Fibroblast of pulmonary artery (primary cell): ENCODE measurements at regions not wholly inside any gene's neighbourhood (a gene's known extent, or its start where the extent isn't known, plus 50 kb on each side); places are given as distances from the start of the nearest gene placed in this dataset.

ENCODE experiments used
- DNase-seq: peaks from one replicate; pipeline ENCODE4 v3.0.0-alpha.2; 2010; ENCODE audit warnings: low read depth
- H3K4me3 ChIP-seq: replicated peaks from 2 replicates; pipeline ENCODE4 v1.5.1; 2011; ENCODE audit warnings: low read depth, mild to moderate bottlenecking, control low read depth, low read length, moderate library complexity
- CTCF ChIP-seq: IDR thresholded peaks from 2 replicates; pipeline ENCODE4 v1.5.1; 2011; ENCODE audit warnings: mild to moderate bottlenecking, control low read depth, low read length, inconsistent platforms; ENCODE audit errors: missing control alignments

DNA sequence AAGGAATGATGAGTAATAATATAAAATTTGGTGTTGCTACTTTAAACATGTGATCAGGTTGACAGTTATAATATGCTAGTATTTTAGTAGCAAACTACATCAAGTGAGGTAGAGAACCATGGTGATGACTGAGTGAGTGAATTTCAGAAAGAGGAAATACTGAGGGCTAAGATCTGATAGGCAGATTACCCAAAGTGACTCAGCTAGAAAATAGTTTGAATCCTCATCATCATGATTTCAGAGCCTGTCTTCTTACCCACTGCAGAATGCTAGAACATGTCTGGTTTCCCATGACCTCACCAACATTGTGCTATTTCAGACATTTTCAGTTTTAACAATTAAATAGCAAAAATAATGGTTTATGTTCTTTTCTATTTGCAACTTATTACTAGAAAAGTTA is 602.1 kb downstream of the TAF11L14 start:
- no peak for DNase-seq
- no peak for TF ChIP-seq CTCF
- no peak overlapping the region for H3K4me3 ChIP-seq

DNA sequence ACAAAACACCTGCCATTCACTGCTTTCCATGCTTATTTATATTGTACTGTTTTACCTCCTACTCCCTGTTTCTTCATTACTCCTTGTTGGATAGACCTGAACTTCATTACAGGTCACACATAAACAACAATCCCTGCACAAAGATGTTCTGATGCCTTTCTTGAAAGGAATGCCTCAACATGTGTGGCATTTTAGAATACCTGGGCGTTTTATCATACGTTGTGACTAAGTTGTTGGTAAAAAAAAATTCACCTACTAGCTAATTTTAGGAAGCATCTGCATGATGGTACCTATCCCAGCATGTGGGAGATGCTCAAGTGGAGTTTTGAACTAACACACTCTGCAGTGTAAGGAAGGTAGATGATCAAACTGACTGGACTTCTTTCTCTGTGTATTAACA is 604.1 kb downstream of the TAF11L14 start:
- no peak for DNase-seq

DNA sequence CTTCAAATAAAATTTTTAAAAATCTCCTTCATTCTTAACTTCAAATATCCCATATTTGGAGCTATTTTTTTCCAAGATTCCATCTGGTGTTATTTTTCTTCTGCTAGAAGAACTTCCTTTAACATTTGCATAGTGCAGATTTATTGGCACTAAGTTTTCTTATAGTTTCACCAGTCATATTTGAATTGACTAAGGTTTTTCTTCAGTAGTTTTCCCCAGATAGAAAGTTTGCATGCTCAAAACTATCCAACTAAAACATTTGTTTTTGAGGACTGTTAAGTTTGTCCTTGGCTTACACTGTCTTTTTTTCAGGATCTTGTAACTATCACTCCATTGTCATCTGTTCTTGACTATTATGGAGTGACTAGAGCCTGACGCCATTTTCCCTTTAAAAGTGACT is 606.7 kb downstream of the TAF11L14 start:
- no peak for DNase-seq
- H3K4me3 ChIP-seq: no peak overlapping the region
- TF ChIP-seq CTCF: no peak

More for the DNA sequence above, 604.1 kb downstream of the TAF11L14 start:
- H3K4me3 ChIP-seq: no peak overlapping the region
- TF ChIP-seq CTCF: no peak

- TF ChIP-seq CTCF: no peak
- no peak overlapping the region for H3K4me3 ChIP-seq
- DNase-seq: no peak
These were observed 609.6 kb downstream of the TAF11L14 start for GRCh38 chr5:18243846-18244245.

DNA sequence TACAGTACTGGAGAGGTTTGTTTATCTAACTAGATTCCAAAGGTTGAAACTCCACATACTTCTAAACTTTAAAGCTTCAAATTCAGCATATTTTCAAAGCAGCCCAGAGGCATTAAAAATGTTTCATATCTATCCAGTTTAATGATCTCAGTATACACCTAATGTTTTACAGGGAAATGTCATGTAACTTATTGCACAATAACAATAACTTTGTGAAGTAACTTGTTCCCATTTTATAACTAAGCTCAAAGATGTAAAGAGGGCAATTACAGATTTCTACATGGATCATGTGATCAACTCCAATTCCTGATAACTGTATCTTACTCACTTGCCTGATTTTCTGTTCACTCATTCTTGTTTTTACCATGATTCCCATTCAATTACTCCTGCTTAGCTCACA is 610.0 kb downstream of the TAF11L14 start:
- no peak for TF ChIP-seq CTCF
- DNase-seq: no peak
- no peak overlapping the region for H3K4me3 ChIP-seq

- H3K4me3 ChIP-seq: no peak overlapping the region
- no peak for TF ChIP-seq CTCF
- no peak for DNase-seq
These were observed 618.3 kb downstream of the TAF11L14 start for GRCh38 chr5:18252559-18252958.

- H3K4me3 ChIP-seq: no peak overlapping the region
- no peak for TF ChIP-seq CTCF
- DNase-seq: no peak
These were observed 630.0 kb downstream of the TAF11L14 start for GRCh38 chr5:18264126-18264882.
